HEK293 (cell line): ENCODE measurements at regions not wholly inside any gene's neighbourhood (a gene's known extent, or its start where the extent isn't known, plus 50 kb on each side); places are given as distances from the start of the nearest gene placed in this dataset.

Source experiments
- CTCF ChIA-PET: fragments of 350-600 bp; formaldehyde crosslinking; extraction: SDS; loops from one replicate; lab custom pipeline; 2021; ENCODE audit warnings: antibody characterized with exemption; lab: Yijun Ruan, JAX
- POLR2A ChIA-PET: fragments of 300-600 bp; formaldehyde crosslinking; extraction: SDS; loops from one replicate; lab custom pipeline; 2020; ENCODE audit warnings: antibody characterized with exemption, inconsistent platforms; lab: Yijun Ruan, JAX
- H3K27ac ChIP-seq: fragments of 200-500 bp; sonication (Bioruptor generic); 2 replicates; pipeline ENCODE4 v1.5.1; 2014; ENCODE audit warnings: low read depth, low read length, control low read depth, inconsistent platforms; ENCODE audit errors: extremely low read depth
- H3K36me3 ChIP-seq, 2 experiments: fragments of 200-500 bp in 1 of 2; sonication (Bioruptor generic) in 1 of 2; 1 replicate in 1 of 2; 2 replicates in 1 of 2; pipeline ENCODE4 v1.5.1; 2014 to 2017; ENCODE audit warnings: inconsistent platforms in 2 of 2, low read length in 2 of 2; ENCODE audit not compliant: control insufficient read depth in 2 of 2, insufficient read depth in 1 of 2
- H3K4me1 ChIP-seq: fragments of 200-500 bp; sonication (Bioruptor generic); 2 replicates; pipeline ENCODE4 v1.5.1; 2014; ENCODE audit warnings: mild to moderate bottlenecking, low read length, inconsistent platforms; ENCODE audit not compliant: control insufficient read depth, insufficient read depth
- H3K4me3 ChIP-seq: 2 replicates; pipeline ENCODE4 v1.5.1; 2011; ENCODE audit warnings: low read depth, mild to moderate bottlenecking, control low read depth, low read length, moderate library complexity
- H3K9me3 ChIP-seq: fragments of 200-500 bp; sonication (Bioruptor generic); 2 replicates; pipeline ENCODE4 v1.5.1; 2014; ENCODE audit warnings: low read depth, low read length, inconsistent platforms; ENCODE audit not compliant: control insufficient read depth, insufficient read depth
- KLF16 ChIP-seq: fragments of 450-650 bp; formaldehyde crosslinking; IDR thresholded peaks from 2 replicates; pipeline ENCODE4 v1.5.1; 2017; ENCODE audit warnings: missing biosample characterization, missing genetic modification characterization
- KLF9 ChIP-seq: fragments of 450-650 bp; formaldehyde crosslinking; IDR thresholded peaks from 2 replicates; pipeline ENCODE4 v1.5.1; 2016; ENCODE audit warnings: missing biosample characterization, missing genetic modification characterization, low read depth
- MEIS1 ChIP-seq: sonication (generic); formaldehyde crosslinking; IDR thresholded peaks from 2 replicates; pipeline ENCODE4 v1.8.1; 2022; ENCODE audit warnings: missing genetic modification reagents, mild to moderate bottlenecking, borderline replicate concordance
- MYNN ChIP-seq: fragments of 450-650 bp; formaldehyde crosslinking; IDR thresholded peaks from 2 replicates; pipeline ENCODE4 v1.5.1; 2016; ENCODE audit warnings: missing biosample characterization, missing genetic modification characterization, borderline replicate concordance
- OSR2 ChIP-seq: fragments of 450-650 bp; formaldehyde crosslinking; IDR thresholded peaks from 2 replicates; pipeline ENCODE4 v1.5.1; 2016; ENCODE audit warnings: missing biosample characterization, missing genetic modification characterization
- SP2 ChIP-seq: fragments of 450-650 bp; formaldehyde crosslinking; IDR thresholded peaks from 2 replicates; pipeline ENCODE4 v1.5.1; 2016; ENCODE audit warnings: missing biosample characterization, missing genetic modification characterization
- TRIM28 ChIP-seq: IDR thresholded peaks from 2 replicates; pipeline ENCODE4 v1.6.1; 2011; ENCODE audit warnings: low read length, control low read depth, borderline replicate concordance
- YY2 ChIP-seq: fragments of 450-650 bp; formaldehyde crosslinking; IDR thresholded peaks from 2 replicates; pipeline ENCODE4 v1.5.1; 2016; ENCODE audit warnings: missing biosample characterization, missing genetic modification characterization
- ZFP3 ChIP-seq: fragments of 450-650 bp; formaldehyde crosslinking; IDR thresholded peaks from 2 replicates; pipeline ENCODE4 v1.5.1; 2016; ENCODE audit warnings: low read depth, missing biosample characterization, missing genetic modification characterization
- ZFP69B ChIP-seq: fragments of 450-650 bp; formaldehyde crosslinking; IDR thresholded peaks from 2 replicates; pipeline ENCODE4 v1.5.1; 2016; ENCODE audit warnings: missing biosample characterization, missing genetic modification characterization
- ZNF138 ChIP-seq: fragments of 450-650 bp; formaldehyde crosslinking; IDR thresholded peaks from 2 replicates; pipeline ENCODE4 v1.5.1; 2016; ENCODE audit warnings: missing biosample characterization, missing genetic modification characterization, borderline replicate concordance
- ZNF274 ChIP-seq, 2 experiments: fragments of 200-500 bp in 1 of 2; fragments of 450-650 bp in 1 of 2; sonication (Bioruptor generic) in 1 of 2; formaldehyde crosslinking in 1 of 2; IDR thresholded peaks; 2 replicates each; pipeline versions ENCODE4 v1.5.1 to v1.6.1; 2014 to 2016; ENCODE audit warnings: borderline replicate concordance in 1 of 2, inconsistent platforms in 1 of 2, low read length in 1 of 2, missing biosample characterization in 1 of 2, missing genetic modification characterization in 1 of 2
- ZNF335 ChIP-seq: fragments of 450-650 bp; formaldehyde crosslinking; conservative IDR thresholded peaks from 2 replicates; pipeline ENCODE4 v1.5.1; 2016; ENCODE audit warnings: missing biosample characterization, missing genetic modification characterization
- ZNF473 ChIP-seq: fragments of 450-650 bp; formaldehyde crosslinking; IDR thresholded peaks from 2 replicates; pipeline ENCODE4 v1.5.1; 2017; ENCODE audit warnings: missing biosample characterization, missing genetic modification characterization
- ZNF510 ChIP-seq: fragments of 450-650 bp; formaldehyde crosslinking; IDR thresholded peaks from 2 replicates; pipeline ENCODE4 v1.5.1; 2018; ENCODE audit warnings: mild to moderate bottlenecking, missing genetic modification characterization, missing biosample characterization; ENCODE audit not compliant: insufficient replicate concordance
- ZNF571 ChIP-seq: fragments of 450-650 bp; formaldehyde crosslinking; IDR thresholded peaks from 2 replicates; pipeline ENCODE4 v1.5.0; 2017; ENCODE audit warnings: missing biosample characterization, missing genetic modification characterization
- ZNF610 ChIP-seq: fragments of 450-650 bp; formaldehyde crosslinking; IDR thresholded peaks from 2 replicates; pipeline ENCODE4 v1.5.1; 2016; ENCODE audit warnings: missing biosample characterization, missing genetic modification characterization, borderline replicate concordance
- ZNF768 ChIP-seq: fragments of 450-650 bp; formaldehyde crosslinking; IDR thresholded peaks from 2 replicates; pipeline ENCODE4 v1.5.1; 2018; ENCODE audit warnings: missing biosample characterization, mild to moderate bottlenecking, missing genetic modification characterization
- ZNF837 ChIP-seq: fragments of 450-650 bp; formaldehyde crosslinking; IDR thresholded peaks from 2 replicates; pipeline ENCODE4 v1.5.1; 2016; ENCODE audit warnings: missing biosample characterization, missing genetic modification characterization
- TF ChIP-seq, protein P1 (sequence below): fragments of 450-650 bp; formaldehyde crosslinking; conservative IDR thresholded peaks from 2 replicates; pipeline ENCODE4 v1.5.1; 2016; ENCODE audit warnings: low read depth, missing biosample characterization, missing genetic modification characterization
- TF ChIP-seq, protein P2 (sequence below): fragments of 450-650 bp; formaldehyde crosslinking; IDR thresholded peaks from 2 replicates; pipeline ENCODE4 v1.5.1; 2016; ENCODE audit warnings: missing biosample characterization, missing genetic modification characterization
- TF ChIP-seq, protein P3 (sequence below): fragments of 450-650 bp; formaldehyde crosslinking; IDR thresholded peaks from 2 replicates; pipeline ENCODE4 v1.5.1; 2016; ENCODE audit warnings: missing biosample characterization, missing genetic modification characterization
- TF ChIP-seq, protein P4 (sequence below): fragments of 450-650 bp; formaldehyde crosslinking; IDR thresholded peaks from 2 replicates; pipeline ENCODE4 v1.5.1; 2016; ENCODE audit warnings: missing biosample characterization, missing genetic modification characterization
- TF ChIP-seq, protein P5 (sequence below): fragments of 450-650 bp; formaldehyde crosslinking; optimal IDR thresholded peaks from 2 replicates; pipeline ENCODE3; 2016; ENCODE audit warnings: missing biosample characterization, mild to moderate bottlenecking, missing genetic modification characterization
- TF ChIP-seq, protein P6 (sequence below): fragments of 450-650 bp; formaldehyde crosslinking; IDR thresholded peaks from 2 replicates; pipeline ENCODE4 v1.5.1; 2017; ENCODE audit warnings: missing biosample characterization, missing genetic modification characterization

DNA sequence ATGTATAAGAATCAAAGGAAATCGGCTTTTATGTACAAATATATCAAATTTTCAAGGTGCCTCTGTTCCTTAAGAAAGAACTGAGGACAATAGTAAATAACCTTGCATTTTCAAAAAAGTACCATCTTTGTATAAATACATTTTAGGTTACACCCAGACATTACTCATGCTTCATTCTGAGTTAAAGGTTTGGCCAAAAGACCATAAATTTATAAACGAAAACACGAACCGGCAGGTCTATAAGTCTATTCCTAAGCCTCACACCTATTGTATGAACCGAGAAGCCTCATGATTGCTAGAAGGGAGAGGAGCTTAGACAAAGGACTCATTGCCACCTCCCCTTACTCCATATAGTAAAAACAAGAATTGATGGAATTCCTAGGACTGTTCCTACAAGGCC lies 94.6 kb upstream of the PSMD7 start:
- TF ChIP-seq ZNF571 (tag by site-specific recombination), result no peak
- no peak for TF ChIP-seq ZNF138
- TF ChIP-seq MYNN (tag by site-specific recombination), result no peak
- no peak for TF ChIP-seq ZNF274 (IDR thresholded peaks at IDR 0.05; ENCODE audit: low read length)
- TF ChIP-seq ZNF274 (tag by site-specific recombination; IDR thresholded peaks at IDR 0.05; ENCODE audit: borderline replicate concordance), result no peak
- TF ChIP-seq, protein P1, sequence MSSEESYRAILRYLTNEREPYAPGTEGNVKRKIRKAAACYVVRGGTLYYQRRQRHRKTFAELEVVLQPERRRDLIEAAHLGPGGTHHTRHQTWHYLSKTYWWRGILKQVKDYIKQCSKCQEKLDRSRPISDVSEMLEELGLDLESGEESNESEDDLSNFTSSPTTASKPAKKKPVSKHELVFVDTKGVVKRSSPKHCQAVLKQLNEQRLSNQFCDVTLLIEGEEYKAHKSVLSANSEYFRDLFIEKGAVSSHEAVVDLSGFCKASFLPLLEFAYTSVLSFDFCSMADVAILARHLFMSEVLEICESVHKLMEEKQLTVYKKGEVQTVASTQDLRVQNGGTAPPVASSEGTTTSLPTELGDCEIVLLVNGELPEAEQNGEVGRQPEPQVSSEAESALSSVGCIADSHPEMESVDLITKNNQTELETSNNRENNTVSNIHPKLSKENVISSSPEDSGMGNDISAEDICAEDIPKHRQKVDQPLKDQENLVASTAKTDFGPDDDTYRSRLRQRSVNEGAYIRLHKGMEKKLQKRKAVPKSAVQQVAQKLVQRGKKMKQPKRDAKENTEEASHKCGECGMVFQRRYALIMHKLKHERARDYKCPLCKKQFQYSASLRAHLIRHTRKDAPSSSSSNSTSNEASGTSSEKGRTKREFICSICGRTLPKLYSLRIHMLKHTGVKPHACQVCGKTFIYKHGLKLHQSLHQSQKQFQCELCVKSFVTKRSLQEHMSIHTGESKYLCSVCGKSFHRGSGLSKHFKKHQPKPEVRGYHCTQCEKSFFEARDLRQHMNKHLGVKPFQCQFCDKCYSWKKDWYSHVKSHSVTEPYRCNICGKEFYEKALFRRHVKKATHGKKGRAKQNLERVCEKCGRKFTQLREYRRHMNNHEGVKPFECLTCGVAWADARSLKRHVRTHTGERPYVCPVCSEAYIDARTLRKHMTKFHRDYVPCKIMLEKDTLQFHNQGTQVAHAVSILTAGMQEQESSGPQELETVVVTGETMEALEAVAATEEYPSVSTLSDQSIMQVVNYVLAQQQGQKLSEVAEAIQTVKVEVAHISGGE, result no peak
- TF ChIP-seq SP2 (tag by site-specific recombination), result no peak
- TF ChIP-seq, protein P2, sequence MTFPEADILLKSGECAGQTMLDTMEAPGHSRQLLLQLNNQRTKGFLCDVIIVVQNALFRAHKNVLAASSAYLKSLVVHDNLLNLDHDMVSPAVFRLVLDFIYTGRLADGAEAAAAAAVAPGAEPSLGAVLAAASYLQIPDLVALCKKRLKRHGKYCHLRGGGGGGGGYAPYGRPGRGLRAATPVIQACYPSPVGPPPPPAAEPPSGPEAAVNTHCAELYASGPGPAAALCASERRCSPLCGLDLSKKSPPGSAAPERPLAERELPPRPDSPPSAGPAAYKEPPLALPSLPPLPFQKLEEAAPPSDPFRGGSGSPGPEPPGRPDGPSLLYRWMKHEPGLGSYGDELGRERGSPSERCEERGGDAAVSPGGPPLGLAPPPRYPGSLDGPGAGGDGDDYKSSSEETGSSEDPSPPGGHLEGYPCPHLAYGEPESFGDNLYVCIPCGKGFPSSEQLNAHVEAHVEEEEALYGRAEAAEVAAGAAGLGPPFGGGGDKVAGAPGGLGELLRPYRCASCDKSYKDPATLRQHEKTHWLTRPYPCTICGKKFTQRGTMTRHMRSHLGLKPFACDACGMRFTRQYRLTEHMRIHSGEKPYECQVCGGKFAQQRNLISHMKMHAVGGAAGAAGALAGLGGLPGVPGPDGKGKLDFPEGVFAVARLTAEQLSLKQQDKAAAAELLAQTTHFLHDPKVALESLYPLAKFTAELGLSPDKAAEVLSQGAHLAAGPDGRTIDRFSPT, result no peak
- TF ChIP-seq ZNF837 (tag by site-specific recombination), result no peak
- no peak for TF ChIP-seq ZNF335
- TF ChIP-seq KLF9 (tag by site-specific recombination), result no peak
- no peak for TF ChIP-seq YY2
- TF ChIP-seq, all 188 proteins: peak for 0
- Histone ChIP-seq H3K4me3 (no peak overlapping the region), H3K27ac (no peak overlapping the region), H3K9me3 (no peaks in the 10 kb centered on the region), H3K36me3 (no peaks in the 10 kb centered on the region), H3K4me1 (no peaks in the 10 kb centered on the region)
- CTCF ChIA-PET, result no interaction called here
- POLR2A ChIA-PET, result no interaction called here

DNA sequence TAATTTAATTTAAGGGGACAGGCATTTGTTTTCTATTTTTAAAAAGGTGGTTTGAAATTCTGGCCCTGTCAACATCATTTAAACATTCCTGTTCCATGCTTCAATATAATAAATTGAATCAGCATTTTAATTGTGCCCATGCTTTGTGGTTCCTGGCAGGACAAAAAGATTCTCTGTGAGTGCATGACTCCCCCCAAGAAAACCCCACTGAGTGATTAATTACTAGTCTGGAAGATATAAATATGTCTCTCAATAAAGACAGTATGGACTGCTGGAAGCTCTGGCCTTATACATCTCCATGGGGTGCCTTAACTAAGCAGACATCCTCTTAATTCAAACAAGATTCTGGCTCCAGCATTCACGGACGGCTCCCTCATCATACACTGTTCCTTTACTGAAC lies 95.0 kb upstream of the PSMD7 start:
- no peaks in the 10 kb centered on the region for H3K9me3 ChIP-seq
- H3K27ac ChIP-seq, result no peak overlapping the region
- no peaks in the 10 kb centered on the region for H3K4me1 ChIP-seq
- ChIA-PET POLR2A (no interaction called here), CTCF (interaction anchor here (0.7 kb wide), 1 partner anchor 802 kb away, joined by 3 read pairs; no protein-coding TSS in a partner anchor)
- no peak overlapping the region for H3K4me3 ChIP-seq
- no peaks in the 10 kb centered on the region for H3K36me3 ChIP-seq
- TF ChIP-seq MEIS1 (CRISPR knock-in tag) (no peak), TRIM28 (no peak), ZNF510 (tag by site-specific recombination) (no peak), ZNF610 (tag by site-specific recombination) (no peak), ZNF473 (tag by site-specific recombination) (no peak), OSR2 (tag by site-specific recombination) (no peak), ZNF768 (no peak), ZFP3 (tag by site-specific recombination) (no peak), KLF16 (no peak), KLF9 (tag by site-specific recombination) (no peak), ZFP69B (tag by site-specific recombination) (no peak)
- TF ChIP-seq, protein P3, sequence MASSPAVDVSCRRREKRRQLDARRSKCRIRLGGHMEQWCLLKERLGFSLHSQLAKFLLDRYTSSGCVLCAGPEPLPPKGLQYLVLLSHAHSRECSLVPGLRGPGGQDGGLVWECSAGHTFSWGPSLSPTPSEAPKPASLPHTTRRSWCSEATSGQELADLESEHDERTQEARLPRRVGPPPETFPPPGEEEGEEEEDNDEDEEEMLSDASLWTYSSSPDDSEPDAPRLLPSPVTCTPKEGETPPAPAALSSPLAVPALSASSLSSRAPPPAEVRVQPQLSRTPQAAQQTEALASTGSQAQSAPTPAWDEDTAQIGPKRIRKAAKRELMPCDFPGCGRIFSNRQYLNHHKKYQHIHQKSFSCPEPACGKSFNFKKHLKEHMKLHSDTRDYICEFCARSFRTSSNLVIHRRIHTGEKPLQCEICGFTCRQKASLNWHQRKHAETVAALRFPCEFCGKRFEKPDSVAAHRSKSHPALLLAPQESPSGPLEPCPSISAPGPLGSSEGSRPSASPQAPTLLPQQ (tag by site-specific recombination), result no peak
- TF ChIP-seq, protein P4, sequence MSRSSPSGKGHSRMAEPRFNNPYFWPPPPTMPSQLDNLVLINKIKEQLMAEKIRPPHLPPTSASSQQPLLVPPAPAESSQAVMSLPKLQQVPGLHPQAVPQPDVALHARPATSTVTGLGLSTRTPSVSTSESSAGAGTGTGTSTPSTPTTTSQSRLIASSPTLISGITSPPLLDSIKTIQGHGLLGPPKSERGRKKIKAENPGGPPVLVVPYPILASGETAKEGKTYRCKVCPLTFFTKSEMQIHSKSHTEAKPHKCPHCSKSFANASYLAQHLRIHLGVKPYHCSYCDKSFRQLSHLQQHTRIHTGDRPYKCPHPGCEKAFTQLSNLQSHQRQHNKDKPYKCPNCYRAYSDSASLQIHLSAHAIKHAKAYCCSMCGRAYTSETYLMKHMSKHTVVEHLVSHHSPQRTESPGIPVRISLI (tag by site-specific recombination), result no peak
- TF ChIP-seq, protein P5, sequence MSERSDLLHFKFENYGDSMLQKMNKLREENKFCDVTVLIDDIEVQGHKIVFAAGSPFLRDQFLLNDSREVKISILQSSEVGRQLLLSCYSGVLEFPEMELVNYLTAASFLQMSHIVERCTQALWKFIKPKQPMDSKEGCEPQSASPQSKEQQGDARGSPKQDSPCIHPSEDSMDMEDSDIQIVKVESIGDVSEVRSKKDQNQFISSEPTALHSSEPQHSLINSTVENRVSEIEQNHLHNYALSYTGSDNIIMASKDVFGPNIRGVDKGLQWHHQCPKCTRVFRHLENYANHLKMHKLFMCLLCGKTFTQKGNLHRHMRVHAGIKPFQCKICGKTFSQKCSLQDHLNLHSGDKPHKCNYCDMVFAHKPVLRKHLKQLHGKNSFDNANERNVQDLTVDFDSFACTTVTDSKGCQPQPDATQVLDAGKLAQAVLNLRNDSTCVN, result no peak
- TF ChIP-seq, protein P6, sequence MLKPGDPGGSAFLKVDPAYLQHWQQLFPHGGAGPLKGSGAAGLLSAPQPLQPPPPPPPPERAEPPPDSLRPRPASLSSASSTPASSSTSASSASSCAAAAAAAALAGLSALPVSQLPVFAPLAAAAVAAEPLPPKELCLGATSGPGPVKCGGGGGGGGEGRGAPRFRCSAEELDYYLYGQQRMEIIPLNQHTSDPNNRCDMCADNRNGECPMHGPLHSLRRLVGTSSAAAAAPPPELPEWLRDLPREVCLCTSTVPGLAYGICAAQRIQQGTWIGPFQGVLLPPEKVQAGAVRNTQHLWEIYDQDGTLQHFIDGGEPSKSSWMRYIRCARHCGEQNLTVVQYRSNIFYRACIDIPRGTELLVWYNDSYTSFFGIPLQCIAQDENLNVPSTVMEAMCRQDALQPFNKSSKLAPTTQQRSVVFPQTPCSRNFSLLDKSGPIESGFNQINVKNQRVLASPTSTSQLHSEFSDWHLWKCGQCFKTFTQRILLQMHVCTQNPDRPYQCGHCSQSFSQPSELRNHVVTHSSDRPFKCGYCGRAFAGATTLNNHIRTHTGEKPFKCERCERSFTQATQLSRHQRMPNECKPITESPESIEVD (tag by site-specific recombination), result no peak
